ENCODE measurements at regions not wholly inside any gene's neighbourhood (a gene's known extent, or its start where the extent isn't known, plus 50 kb on each side); places are given as distances from the start of the nearest gene placed in this dataset.
"Not testable (repeated sequence)": the region's sequence is repeated elsewhere in the genome, so short reads cannot be mapped to it uniquely, and the experiment has no call there.

GRCh38 chr3:80000022-80000421 lies 232.2 kb upstream of the ROBO1 start:
- DNase-seq (ENCODE audit: low spot score) (no peak), FAIRE-seq (no peak)

- FAIRE-seq (no peak), DNase-seq (ENCODE audit: low spot score) (no peak)
Measured at GRCh38 chr3:79994397-79994796, 226.6 kb upstream of the ROBO1 start.

DNA sequence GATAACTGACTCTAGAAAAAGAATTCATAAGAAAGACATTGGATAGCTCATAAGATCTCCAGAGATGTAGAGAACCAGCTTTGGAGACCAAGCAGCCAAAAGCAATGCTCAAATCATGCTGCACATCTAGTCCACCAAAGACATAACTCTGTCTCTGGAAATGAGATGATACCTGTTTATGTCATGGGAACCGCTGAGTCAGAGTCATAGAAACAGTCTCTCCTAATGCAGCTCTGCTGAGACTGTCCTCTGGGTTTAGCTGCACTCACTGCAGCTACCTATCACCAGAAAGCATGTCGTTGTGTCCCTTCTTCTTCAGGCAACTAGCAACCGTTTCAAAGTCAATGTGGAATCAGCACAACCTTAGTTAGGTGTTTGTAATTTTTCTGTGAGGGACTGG lies 218.5 kb upstream of the ROBO1 start:
- no peak for FAIRE-seq
- no peak for DNase-seq (ENCODE audit: low spot score)

GRCh38 chr3:79985816-79986215 lies 218.0 kb upstream of the ROBO1 start:
- no peak for FAIRE-seq

GRCh38 chr3:79983118-79983517 lies 215.3 kb upstream of the ROBO1 start:
- DNase-seq (ENCODE audit: low spot score): no peak

More at GRCh38 chr3:79985816-79986215, 218.0 kb upstream of the ROBO1 start:
- DNase-seq (ENCODE audit: low spot score): no peak

GRCh38 chr3:79979990-79980389 lies 212.2 kb upstream of the ROBO1 start:
- DNase-seq (ENCODE audit: low spot score) (no peak), FAIRE-seq (no peak)

More at GRCh38 chr3:79983118-79983517, 215.3 kb upstream of the ROBO1 start:
- no peak for FAIRE-seq

- no peak for FAIRE-seq
Measured at GRCh38 chr3:79976466-79976865, 208.7 kb upstream of the ROBO1 start.

DNA sequence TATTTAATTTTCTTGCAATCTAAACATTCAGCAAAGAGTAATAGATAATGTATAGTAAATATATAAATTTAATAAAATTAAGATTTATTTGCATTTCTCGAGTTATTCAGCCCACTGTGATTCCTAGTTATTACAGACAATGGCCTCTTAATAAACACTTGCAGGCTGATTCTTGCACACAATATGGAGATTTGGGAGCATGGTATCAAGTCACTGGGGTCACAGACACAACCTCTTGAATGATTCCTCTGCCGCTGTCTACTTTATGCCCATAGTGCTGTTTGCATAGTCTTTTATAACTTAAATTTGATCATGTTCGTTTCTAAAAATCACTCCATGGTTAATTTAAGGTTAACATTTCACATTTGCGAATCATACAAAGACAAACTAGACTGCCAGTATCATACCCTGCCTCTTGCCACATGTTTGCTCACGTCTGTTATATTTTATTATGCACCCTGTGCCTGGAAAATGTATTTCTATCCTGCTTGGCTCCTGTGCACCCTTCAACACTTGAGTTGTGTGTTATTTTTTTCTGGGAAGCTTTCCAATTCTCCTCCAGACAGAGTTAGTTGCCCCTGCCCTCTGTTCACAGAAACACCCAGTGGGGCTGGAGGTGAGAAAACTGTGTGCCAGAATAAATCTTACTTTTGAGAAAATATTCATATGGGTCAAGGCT lies 206.3 kb upstream of the ROBO1 start:
- DNase-seq (ENCODE audit: low spot score) (no peak), FAIRE-seq (no peak)

More at GRCh38 chr3:79976466-79976865, 208.7 kb upstream of the ROBO1 start:
- DNase-seq (ENCODE audit: low spot score): no peak

DNA sequence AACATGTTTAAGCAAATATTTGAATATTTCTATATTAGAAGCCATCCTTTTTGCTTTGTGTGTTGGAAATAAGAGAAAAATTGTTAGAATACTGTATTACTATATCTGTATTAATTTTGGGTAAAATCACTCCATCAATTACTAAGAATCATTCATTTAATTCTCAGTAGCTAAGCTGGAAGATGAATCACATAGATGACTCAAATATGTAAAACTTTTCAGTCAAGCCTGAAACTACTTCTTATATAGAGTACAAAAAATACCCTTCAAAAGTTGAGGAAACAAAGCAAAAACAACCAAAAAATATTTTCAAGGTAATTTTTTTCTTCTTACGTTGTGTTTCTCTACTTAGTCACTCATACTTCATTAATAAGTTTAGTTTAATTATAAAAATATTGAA lies 205.7 kb upstream of the ROBO1 start:
- no peak for FAIRE-seq
- no peak for DNase-seq (ENCODE audit: low spot score)

- FAIRE-seq (no peak), DNase-seq (ENCODE audit: low spot score) (no peak)
Measured at GRCh38 chr3:79968418-79968817, 200.6 kb upstream of the ROBO1 start.

DNA sequence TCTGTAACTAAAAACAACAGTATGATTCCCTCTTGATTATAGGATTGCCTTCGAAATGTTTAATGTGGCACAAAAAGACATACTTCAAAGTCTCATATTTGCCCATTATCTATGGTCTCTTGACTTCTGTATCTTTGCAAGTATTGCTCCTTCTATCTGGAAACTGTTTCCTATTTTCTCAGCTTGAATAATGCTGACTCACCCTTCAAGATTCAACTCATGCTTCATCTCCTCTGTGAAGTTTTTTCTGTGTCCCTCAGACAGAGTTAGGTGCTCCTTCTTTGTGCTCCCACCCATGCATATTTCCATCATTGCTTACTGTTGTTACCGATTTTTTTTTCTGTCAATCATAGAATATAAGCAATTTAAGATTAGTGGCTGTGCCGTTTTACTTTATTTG lies 192.8 kb upstream of the ROBO1 start:
- DNase-seq (ENCODE audit: low spot score): no peak
- no peak for FAIRE-seq

DNA sequence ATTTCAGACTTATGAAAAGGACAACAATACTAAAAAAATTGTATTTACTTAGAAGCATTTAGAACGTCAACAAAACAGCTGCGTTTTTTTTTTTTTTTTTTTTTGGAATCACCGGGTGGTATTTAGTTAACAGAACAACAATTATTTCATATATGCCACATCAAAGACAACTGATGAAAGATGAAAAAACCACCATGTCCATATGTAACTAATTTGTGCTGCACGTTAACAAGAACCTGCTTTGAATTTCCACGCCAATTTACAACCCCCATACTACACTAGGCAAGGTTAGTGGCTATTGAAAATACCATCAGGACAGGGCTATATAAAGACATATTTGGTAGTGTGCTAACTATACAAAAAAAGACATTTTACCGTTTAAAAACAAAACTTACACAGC lies 189.3 kb upstream of the ROBO1 start:
- DNase-seq (ENCODE audit: low spot score) (no peak), FAIRE-seq (no peak)

- DNase-seq (ENCODE audit: low spot score): no peak
- no peak for FAIRE-seq
Measured at GRCh38 chr3:79954756-79955155, 187.0 kb upstream of the ROBO1 start.

- DNase-seq (ENCODE audit: low spot score) (no peak), FAIRE-seq (no peak)
Measured at GRCh38 chr3:79953591-79954101, 185.8 kb upstream of the ROBO1 start.

DNA sequence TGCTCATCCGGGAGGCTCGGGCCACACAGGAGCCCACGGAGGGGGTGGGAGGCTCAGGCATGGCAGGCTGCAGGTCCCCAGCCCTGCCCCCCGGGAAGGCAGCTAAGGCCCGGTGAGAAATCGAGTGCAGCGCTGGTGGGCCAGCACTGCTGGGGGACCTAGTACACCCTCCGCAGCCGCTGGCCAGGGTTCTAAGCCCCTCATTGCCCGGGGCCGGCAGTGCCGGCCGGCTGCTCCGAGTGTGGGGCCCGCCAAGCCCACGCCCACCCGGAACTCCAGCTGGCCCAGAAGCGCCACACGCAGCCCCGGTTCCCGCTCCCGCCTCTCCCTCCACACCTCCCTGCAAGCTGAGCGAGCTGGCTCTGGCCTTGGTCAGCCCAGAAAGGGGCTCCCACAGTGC lies 183.6 kb upstream of the ROBO1 start:
- not testable (repeated sequence) for DNase-seq (ENCODE audit: low spot score); FAIRE-seq

DNA sequence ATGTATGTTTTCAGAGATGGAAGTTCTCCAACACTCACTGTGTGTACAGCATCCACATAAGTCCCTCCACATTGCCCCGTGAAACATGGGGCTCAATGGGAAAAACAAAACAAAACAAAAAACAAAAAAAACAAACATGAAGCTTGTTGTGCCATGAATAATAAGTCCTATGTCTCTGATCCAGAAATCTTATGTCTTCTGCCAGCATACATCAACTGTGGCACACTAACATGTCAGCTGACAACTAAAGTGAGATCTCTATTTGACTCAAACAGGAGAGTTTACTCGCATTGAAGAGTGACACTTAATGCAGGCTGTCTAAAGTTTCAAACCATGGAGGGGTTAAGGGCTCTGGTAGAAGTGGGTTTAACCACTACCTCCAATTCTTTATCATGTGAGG lies 180.2 kb upstream of the ROBO1 start:
- no peak for DNase-seq (ENCODE audit: low spot score)
- FAIRE-seq: no peak

- DNase-seq (ENCODE audit: low spot score): no peak
- no peak for FAIRE-seq
Measured at GRCh38 chr3:79947469-79947868, 179.7 kb upstream of the ROBO1 start.

- FAIRE-seq (no peak), DNase-seq (ENCODE audit: low spot score) (peak; percentile 17)
Measured at GRCh38 chr3:79937567-79937966, 169.8 kb upstream of the ROBO1 start.

DNA sequence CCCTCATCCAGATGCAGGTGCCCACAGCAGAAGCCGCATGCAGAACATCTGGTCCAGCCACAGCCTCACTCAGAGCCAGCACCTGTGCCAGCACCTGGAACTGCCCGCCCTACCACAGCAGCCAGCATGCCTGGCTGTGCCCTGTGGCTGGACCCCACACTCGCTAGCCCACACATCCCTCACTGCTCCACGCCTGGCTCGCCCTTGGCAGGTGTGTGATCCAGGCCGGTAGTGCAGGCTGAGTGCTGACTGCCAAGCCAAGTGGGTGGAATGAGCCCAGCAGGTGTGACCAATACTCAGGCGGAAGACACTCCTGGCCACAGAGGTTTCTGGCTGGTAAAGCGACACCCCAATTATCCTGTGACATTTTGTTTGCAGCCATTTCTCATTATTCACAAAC lies 162.4 kb upstream of the ROBO1 start:
- no peak for FAIRE-seq
- no peak for DNase-seq (ENCODE audit: low spot score)

- DNase-seq (ENCODE audit: low spot score) (no peak), FAIRE-seq (no peak)
Measured at GRCh38 chr3:79928687-79929408, 161.1 kb upstream of the ROBO1 start.

DNA sequence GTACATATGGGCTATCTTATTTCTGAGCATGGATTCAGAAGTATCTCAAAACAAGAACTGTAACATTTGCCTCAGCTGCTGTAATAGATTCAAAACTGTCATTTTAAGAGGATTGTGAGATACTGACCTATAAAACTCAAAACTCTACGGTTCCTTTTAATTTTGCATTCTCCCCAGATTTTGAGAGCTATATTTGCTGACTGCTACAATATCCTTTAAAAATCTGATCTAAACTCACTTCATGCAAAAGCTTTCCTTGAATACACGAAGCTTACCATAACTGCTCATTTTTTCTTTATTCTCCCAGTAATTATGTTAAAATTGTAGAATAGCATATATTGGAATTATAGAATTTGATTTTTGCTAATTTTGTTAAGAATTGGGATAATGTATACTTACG lies 158.7 kb upstream of the ROBO1 start:
- DNase-seq (ENCODE audit: low spot score) (no peak), FAIRE-seq (no peak)

DNA sequence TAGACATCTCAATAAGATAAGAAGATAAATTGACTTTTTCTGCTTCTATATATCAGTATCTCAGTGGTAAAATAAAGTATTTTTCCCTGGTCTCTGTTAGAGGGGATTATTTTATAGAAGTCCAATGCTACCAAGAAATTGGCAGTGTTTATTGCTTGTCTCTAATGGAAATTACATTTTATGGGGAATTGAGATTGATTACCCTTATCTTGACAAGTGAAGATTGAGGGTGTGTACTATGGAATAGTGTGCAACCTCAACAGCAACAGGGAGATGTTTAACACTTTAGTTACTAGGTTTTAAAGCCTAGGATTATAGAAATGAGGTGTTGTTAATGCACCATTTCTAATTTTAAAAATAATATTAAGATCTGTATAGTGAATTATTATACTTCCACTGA lies 154.8 kb upstream of the ROBO1 start:
- DNase-seq (ENCODE audit: low spot score) (no peak), FAIRE-seq (no peak)

GRCh38 chr3:79917561-79917960 lies 149.8 kb upstream of the ROBO1 start:
- DNase-seq (ENCODE audit: low spot score): no peak
- FAIRE-seq: no peak

Data from urothelium cell line (cell line).